Neural cell (in vitro differentiated cells): ENCODE measurements at regions not wholly inside any gene's neighbourhood (a gene's known extent, or its start where the extent isn't known, plus 50 kb on each side); places are given as distances from the start of the nearest gene placed in this dataset.

Source experiments
- CTCF ChIP-seq: fragments of 450-650 bp; IDR thresholded peaks from 2 replicates; pipeline ENCODE4 v1.5.1; 2014; ENCODE audit warnings: antibody characterized with exemption, mild to moderate bottlenecking, moderate library complexity; ENCODE audit not compliant: poor library complexity, severe bottlenecking
- EZH2 ChIP-seq: fragments of 200-600, 300-800 bp; shearing (Covaris generic), sonication (generic); IDR thresholded peaks from 2 replicates; pipeline ENCODE4 v1.6.1; 2014; ENCODE audit warnings: antibody characterized with exemption, low read length, borderline replicate concordance, mild to moderate bottlenecking; ENCODE audit not compliant: insufficient read depth, poor library complexity, severe bottlenecking
- TAF1 ChIP-seq: IDR thresholded peaks from 2 replicates; pipeline ENCODE4 v1.6.1; 2012; ENCODE audit warnings: low read depth

GRCh38 chr4:188214861-188215260, 75.6 kb downstream of the TRIML1 start:
- no peak for TF ChIP-seq EZH2
- no peak for TF ChIP-seq TAF1
- no peak for TF ChIP-seq CTCF
